HFFc6 (cell line): ENCODE measurements at regions not wholly inside any gene's neighbourhood (a gene's known extent, or its start where the extent isn't known, plus 50 kb on each side); places are given as distances from the start of the nearest gene placed in this dataset.

Experiments used
- DNase-seq: peaks from one replicate; pipeline ENCODE4 v3.0.0-alpha.2; 2018
- H3K27ac Mint-ChIP-seq: 2 replicates; pipeline ENCODE4 v1.8.0; 2020; ENCODE audit warnings: mild to moderate bottlenecking, mixed read lengths
- H3K27me3 Mint-ChIP-seq: 2 replicates; pipeline ENCODE4 v1.8.0; 2021; ENCODE audit warnings: mild to moderate bottlenecking, moderate library complexity, mixed read lengths; ENCODE audit not compliant: insufficient read depth
- H3K36me3 Mint-ChIP-seq: 2 replicates; pipeline ENCODE4 v1.8.0; 2021; ENCODE audit warnings: low read depth, mixed read lengths
- H3K4me1 Mint-ChIP-seq: 2 replicates; pipeline ENCODE4 v1.8.0; 2020; ENCODE audit warnings: low read depth, mixed read lengths
- H3K4me3 Mint-ChIP-seq: 2 replicates; pipeline ENCODE4 v1.8.0; 2020; ENCODE audit warnings: mild to moderate bottlenecking, moderate library complexity, mixed read lengths
- H3K9me3 Mint-ChIP-seq: 2 replicates; pipeline ENCODE4 v1.8.0; 2020; ENCODE audit warnings: mild to moderate bottlenecking, mixed read lengths
- CTCF ChIP-seq: fragments of 200-600 bp; sonication (generic); IDR thresholded peaks from 2 replicates; pipeline ENCODE4 v1.5.0; 2021; ENCODE audit warnings: antibody characterized with exemption, mild to moderate bottlenecking

GRCh38 chr12:23093488-23093887 lies 468.5 kb downstream of the ETNK1 start:
- H3K4me3 Mint-ChIP-seq: no peak overlapping the region
- no peak overlapping the region for H3K27ac Mint-ChIP-seq
- peaks cover 1% of the 10 kb centered on the region for H3K27me3 Mint-ChIP-seq
- no peaks in the 10 kb centered on the region for H3K36me3 Mint-ChIP-seq
- no peaks in the 10 kb centered on the region for H3K4me1 Mint-ChIP-seq
- peaks cover 45% of the 10 kb centered on the region for H3K9me3 Mint-ChIP-seq
- DNase-seq: no peak
- TF ChIP-seq CTCF: no peak

GRCh38 chr12:23096321-23096720 lies 471.4 kb downstream of the ETNK1 start:
- H3K9me3 Mint-ChIP-seq: peaks cover 50% of the 10 kb centered on the region
- H3K27ac Mint-ChIP-seq: no peak overlapping the region
- H3K4me1 Mint-ChIP-seq: no peaks in the 10 kb centered on the region
- no peaks in the 10 kb centered on the region for H3K36me3 Mint-ChIP-seq
- TF ChIP-seq CTCF: no peak
- no peak overlapping the region for H3K4me3 Mint-ChIP-seq
- DNase-seq: no peak
- peaks cover 1% of the 10 kb centered on the region for H3K27me3 Mint-ChIP-seq

- no peak overlapping the region for H3K27ac Mint-ChIP-seq
- no peaks in the 10 kb centered on the region for H3K36me3 Mint-ChIP-seq
- H3K27me3 Mint-ChIP-seq: peaks cover 1% of the 10 kb centered on the region; the same call in 1 of the 2 replicates
- peaks cover 47% of the 10 kb centered on the region for H3K9me3 Mint-ChIP-seq
- no peak overlapping the region for H3K4me3 Mint-ChIP-seq
- DNase-seq: no peak
- no peak for TF ChIP-seq CTCF
- no peaks in the 10 kb centered on the region for H3K4me1 Mint-ChIP-seq
These were observed 473.1 kb downstream of the ETNK1 start for GRCh38 chr12:23098110-23098509.

GRCh38 chr12:23098517-23098916 lies 473.5 kb downstream of the ETNK1 start:
- Mint-ChIP-seq H3K36me3 (no peaks in the 10 kb centered on the region), H3K27ac (no peak overlapping the region), H3K27me3 (peaks cover 1% of the 10 kb centered on the region; the same call in 1 of the 2 replicates), H3K4me3 (no peak overlapping the region), H3K9me3 (peaks cover 43% of the 10 kb centered on the region), H3K4me1 (no peaks in the 10 kb centered on the region)
- TF ChIP-seq CTCF: no peak
- no peak for DNase-seq

- no peak for DNase-seq
- H3K9me3 Mint-ChIP-seq: peaks cover 43% of the 10 kb centered on the region
- H3K27me3 Mint-ChIP-seq: peaks cover 1% of the 10 kb centered on the region; the same call in 1 of the 2 replicates
- H3K4me3 Mint-ChIP-seq: no peak overlapping the region
- H3K4me1 Mint-ChIP-seq: no peaks in the 10 kb centered on the region
- TF ChIP-seq CTCF: no peak
- H3K36me3 Mint-ChIP-seq: no peaks in the 10 kb centered on the region
- no peak overlapping the region for H3K27ac Mint-ChIP-seq
These were observed 474.1 kb downstream of the ETNK1 start for GRCh38 chr12:23099104-23099503.

- Mint-ChIP-seq H3K4me3 (no peak overlapping the region), H3K36me3 (no peaks in the 10 kb centered on the region), H3K4me1 (no peaks in the 10 kb centered on the region), H3K27ac (no peak overlapping the region), H3K27me3 (peaks cover 1% of the 10 kb centered on the region; the same call in 1 of the 2 replicates), H3K9me3 (peaks cover 43% of the 10 kb centered on the region)
- DNase-seq: no peak
- no peak for TF ChIP-seq CTCF
These were observed 474.6 kb downstream of the ETNK1 start for GRCh38 chr12:23099604-23100003.
